Liver (tissue), 3 donors: ENCODE measurements at regions not wholly inside any gene's neighbourhood (a gene's known extent, or its start where the extent isn't known, plus 50 kb on each side); places are given as distances from the start of the nearest gene placed in this dataset.
"Not testable (repeated sequence)": the region's sequence is repeated elsewhere in the genome, so short reads cannot be mapped to it uniquely, and the experiment has no call there.

Experiments used
- EGR1 ChIP-seq, 2 donors: IDR thresholded peaks; 2 replicates each; pipeline ENCODE4 v1.6.1; 2016 to 2018; ENCODE audit warnings: antibody characterized with exemption in 2 of 2, low read depth in 2 of 2
- FOXA1 ChIP-seq: IDR thresholded peaks from 2 replicates; pipeline ENCODE4 v1.6.1; 2016; ENCODE audit warnings: antibody characterized with exemption
- GABPA ChIP-seq, 2 donors: IDR thresholded peaks in 1 of 2; conservative IDR thresholded peaks in 1 of 2; 2 replicates each; pipeline ENCODE4 v1.6.1; 2016; ENCODE audit warnings: antibody characterized with exemption in 2 of 2, mild to moderate bottlenecking in 1 of 2, moderate library complexity in 1 of 2
- JUND ChIP-seq, 2 donors: IDR thresholded peaks; 2 replicates each; pipeline ENCODE4 v1.6.1; 2016; ENCODE audit warnings: antibody characterized with exemption in 2 of 2
- RAD21 ChIP-seq, 2 donors: IDR thresholded peaks; 2 replicates each; pipeline ENCODE4 v1.6.1; 2016; ENCODE audit warnings: antibody characterized with exemption in 2 of 2, mild to moderate bottlenecking in 2 of 2
- SP1 ChIP-seq: IDR thresholded peaks from 2 replicates; pipeline ENCODE4 v1.6.1; 2018; ENCODE audit warnings: antibody characterized with exemption, mild to moderate bottlenecking
- TAF1 ChIP-seq: conservative IDR thresholded peaks from 2 replicates; pipeline ENCODE4 v1.6.1; 2016; ENCODE audit warnings: antibody characterized with exemption, mild to moderate bottlenecking
- YY1 ChIP-seq: IDR thresholded peaks from 2 replicates; pipeline ENCODE4 v1.6.1; 2016; ENCODE audit warnings: antibody characterized with exemption, mild to moderate bottlenecking
- TF ChIP-seq, protein P1 (sequence below): IDR thresholded peaks from 2 replicates; pipeline ENCODE4 v1.6.1; 2016; ENCODE audit warnings: antibody characterized with exemption, mild to moderate bottlenecking
- TF ChIP-seq, protein P2 (sequence below): fragments of 150-350 bp; IDR thresholded peaks from 2 replicates; pipeline ENCODE4 v1.5.1; 2017; ENCODE audit warnings: improper control_type of control experiment, low read depth, low read length; ENCODE audit not compliant: missing input control
- TF ChIP-seq, protein P3 (sequence below): IDR thresholded peaks from 2 replicates; pipeline ENCODE4 v1.6.1; 2016; ENCODE audit warnings: antibody characterized with exemption
- TF ChIP-seq, protein P4 (sequence below): IDR thresholded peaks from 2 replicates; pipeline ENCODE4 v1.6.1; 2016; ENCODE audit warnings: antibody characterized with exemption
- donor health status: healthy.
- donor health status: healthy.

DNA sequence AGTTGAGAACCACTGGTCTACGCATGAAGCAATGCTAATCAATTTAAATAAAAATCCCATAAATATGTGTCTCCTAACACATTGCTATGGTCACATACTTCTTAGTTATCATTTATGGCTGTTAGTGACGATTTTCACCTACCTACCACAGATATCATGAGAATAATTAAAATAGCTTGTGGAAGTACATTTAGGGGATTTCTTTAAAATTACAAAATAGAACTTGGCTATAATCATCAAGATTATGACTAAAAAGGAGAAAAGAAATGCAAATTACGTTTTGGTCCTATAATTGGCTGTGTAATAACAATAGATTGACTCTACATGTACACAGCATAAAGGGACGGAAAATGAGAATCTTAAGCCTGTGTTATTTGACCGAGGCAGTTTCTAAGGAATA, 581.4 kb downstream of the PRIM2 start:
- TF ChIP-seq, protein P1, sequence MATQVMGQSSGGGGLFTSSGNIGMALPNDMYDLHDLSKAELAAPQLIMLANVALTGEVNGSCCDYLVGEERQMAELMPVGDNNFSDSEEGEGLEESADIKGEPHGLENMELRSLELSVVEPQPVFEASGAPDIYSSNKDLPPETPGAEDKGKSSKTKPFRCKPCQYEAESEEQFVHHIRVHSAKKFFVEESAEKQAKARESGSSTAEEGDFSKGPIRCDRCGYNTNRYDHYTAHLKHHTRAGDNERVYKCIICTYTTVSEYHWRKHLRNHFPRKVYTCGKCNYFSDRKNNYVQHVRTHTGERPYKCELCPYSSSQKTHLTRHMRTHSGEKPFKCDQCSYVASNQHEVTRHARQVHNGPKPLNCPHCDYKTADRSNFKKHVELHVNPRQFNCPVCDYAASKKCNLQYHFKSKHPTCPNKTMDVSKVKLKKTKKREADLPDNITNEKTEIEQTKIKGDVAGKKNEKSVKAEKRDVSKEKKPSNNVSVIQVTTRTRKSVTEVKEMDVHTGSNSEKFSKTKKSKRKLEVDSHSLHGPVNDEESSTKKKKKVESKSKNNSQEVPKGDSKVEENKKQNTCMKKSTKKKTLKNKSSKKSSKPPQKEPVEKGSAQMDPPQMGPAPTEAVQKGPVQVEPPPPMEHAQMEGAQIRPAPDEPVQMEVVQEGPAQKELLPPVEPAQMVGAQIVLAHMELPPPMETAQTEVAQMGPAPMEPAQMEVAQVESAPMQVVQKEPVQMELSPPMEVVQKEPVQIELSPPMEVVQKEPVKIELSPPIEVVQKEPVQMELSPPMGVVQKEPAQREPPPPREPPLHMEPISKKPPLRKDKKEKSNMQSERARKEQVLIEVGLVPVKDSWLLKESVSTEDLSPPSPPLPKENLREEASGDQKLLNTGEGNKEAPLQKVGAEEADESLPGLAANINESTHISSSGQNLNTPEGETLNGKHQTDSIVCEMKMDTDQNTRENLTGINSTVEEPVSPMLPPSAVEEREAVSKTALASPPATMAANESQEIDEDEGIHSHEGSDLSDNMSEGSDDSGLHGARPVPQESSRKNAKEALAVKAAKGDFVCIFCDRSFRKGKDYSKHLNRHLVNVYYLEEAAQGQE, result not testable (repeated sequence)
- TF ChIP-seq, protein P2, sequence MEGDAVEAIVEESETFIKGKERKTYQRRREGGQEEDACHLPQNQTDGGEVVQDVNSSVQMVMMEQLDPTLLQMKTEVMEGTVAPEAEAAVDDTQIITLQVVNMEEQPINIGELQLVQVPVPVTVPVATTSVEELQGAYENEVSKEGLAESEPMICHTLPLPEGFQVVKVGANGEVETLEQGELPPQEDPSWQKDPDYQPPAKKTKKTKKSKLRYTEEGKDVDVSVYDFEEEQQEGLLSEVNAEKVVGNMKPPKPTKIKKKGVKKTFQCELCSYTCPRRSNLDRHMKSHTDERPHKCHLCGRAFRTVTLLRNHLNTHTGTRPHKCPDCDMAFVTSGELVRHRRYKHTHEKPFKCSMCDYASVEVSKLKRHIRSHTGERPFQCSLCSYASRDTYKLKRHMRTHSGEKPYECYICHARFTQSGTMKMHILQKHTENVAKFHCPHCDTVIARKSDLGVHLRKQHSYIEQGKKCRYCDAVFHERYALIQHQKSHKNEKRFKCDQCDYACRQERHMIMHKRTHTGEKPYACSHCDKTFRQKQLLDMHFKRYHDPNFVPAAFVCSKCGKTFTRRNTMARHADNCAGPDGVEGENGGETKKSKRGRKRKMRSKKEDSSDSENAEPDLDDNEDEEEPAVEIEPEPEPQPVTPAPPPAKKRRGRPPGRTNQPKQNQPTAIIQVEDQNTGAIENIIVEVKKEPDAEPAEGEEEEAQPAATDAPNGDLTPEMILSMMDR, result not testable (repeated sequence)
- TF ChIP-seq RAD21 (IDR thresholded peaks at IDR 0.05); GABPA (IDR thresholded peaks at IDR 0.05 in 1 of 2, conservative IDR thresholded peaks at IDR 0.05 in 1 of 2); FOXA1; EGR1 (IDR thresholded peaks at IDR 0.05; ENCODE audit: low read depth in 2 of 2); JUND (IDR thresholded peaks at IDR 0.05); YY1; TAF1; SP1: not testable (repeated sequence)
- TF ChIP-seq, protein P3, sequence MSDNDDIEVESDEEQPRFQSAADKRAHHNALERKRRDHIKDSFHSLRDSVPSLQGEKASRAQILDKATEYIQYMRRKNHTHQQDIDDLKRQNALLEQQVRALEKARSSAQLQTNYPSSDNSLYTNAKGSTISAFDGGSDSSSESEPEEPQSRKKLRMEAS, result not testable (repeated sequence)
- TF ChIP-seq, protein P4, sequence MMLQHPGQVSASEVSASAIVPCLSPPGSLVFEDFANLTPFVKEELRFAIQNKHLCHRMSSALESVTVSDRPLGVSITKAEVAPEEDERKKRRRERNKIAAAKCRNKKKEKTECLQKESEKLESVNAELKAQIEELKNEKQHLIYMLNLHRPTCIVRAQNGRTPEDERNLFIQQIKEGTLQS, result not testable (repeated sequence)
